ENCODE measurements at regions not wholly inside any gene's neighbourhood (a gene's known extent, or its start where the extent isn't known, plus 50 kb on each side); places are given as distances from the start of the nearest gene placed in this dataset.

- no peak for TF ChIP-seq POLR2AphosphoS5 (IDR thresholded peaks at IDR 0.05)
- no peak for TF ChIP-seq CTCF (IDR thresholded peaks at IDR 0.05; ENCODE audit: poor library complexity, severe bottlenecking)
- no peak for TF ChIP-seq EZH2 (IDR thresholded peaks at IDR 0.05; ENCODE audit: borderline replicate concordance, insufficient read depth, low read length, poor library complexity, severe bottlenecking)
- TF ChIP-seq REST (IDR thresholded peaks at IDR 0.05; ENCODE audit: borderline replicate concordance): no peak
- no peak for TF ChIP-seq EP300 (conservative IDR thresholded peaks at IDR 0.05; ENCODE audit: poor library complexity, severe bottlenecking)
- TF ChIP-seq MXI1 (conservative IDR thresholded peaks at IDR 0.05; ENCODE audit: poor library complexity, severe bottlenecking): no peak
Observed at GRCh38 chr5:122615146-122615545, 159.7 kb upstream of the SNX2 start.

Data from neural cell (in vitro differentiated cells).